8988T (cell line): ENCODE measurements at regions not wholly inside any gene's neighbourhood (a gene's known extent, or its start where the extent isn't known, plus 50 kb on each side); places are given as distances from the start of the nearest gene placed in this dataset.

Experiments
- DNase-seq: peaks from one replicate; pipeline ENCODE4 v3.0.0; 2011

- no peak for DNase-seq
These were observed 367.0 kb upstream of the MARCKS start for GRCh38 chr6:113489952-113490746.

- DNase-seq: no peak
These were observed 365.8 kb upstream of the MARCKS start for GRCh38 chr6:113491376-113491775.

- DNase-seq: no peak
These were observed 363.2 kb upstream of the MARCKS start for GRCh38 chr6:113493991-113494390.

- no peak for DNase-seq
These were observed 361.6 kb upstream of the MARCKS start for GRCh38 chr6:113495521-113495920.

GRCh38 chr6:113496166-113496565 lies 361.0 kb upstream of the MARCKS start:
- DNase-seq: no peak

- no peak for DNase-seq
These were observed 356.9 kb upstream of the MARCKS start for GRCh38 chr6:113500221-113500620.

GRCh38 chr6:113505084-113505699 lies 352.0 kb upstream of the MARCKS start:
- no peak for DNase-seq

- DNase-seq: no peak
These were observed 348.9 kb upstream of the MARCKS start for GRCh38 chr6:113508249-113508648.

GRCh38 chr6:113511100-113511499 lies 346.0 kb upstream of the MARCKS start:
- no peak for DNase-seq

- no peak for DNase-seq
These were observed 344.6 kb upstream of the MARCKS start for GRCh38 chr6:113512576-113512975.

GRCh38 chr6:113513086-113513485 lies 344.1 kb upstream of the MARCKS start:
- DNase-seq: no peak

- DNase-seq: no peak
These were observed 334.8 kb upstream of the MARCKS start for GRCh38 chr6:113522376-113522775.

GRCh38 chr6:113524826-113525225 lies 332.3 kb upstream of the MARCKS start:
- no peak for DNase-seq

- DNase-seq: no peak
These were observed 330.6 kb upstream of the MARCKS start for GRCh38 chr6:113526553-113526952.

GRCh38 chr6:113526995-113527394 lies 330.1 kb upstream of the MARCKS start:
- DNase-seq: no peak

- DNase-seq: no peak
These were observed 329.0 kb upstream of the MARCKS start for GRCh38 chr6:113528111-113528510.

GRCh38 chr6:113529196-113529595 lies 327.9 kb upstream of the MARCKS start:
- DNase-seq: no peak

GRCh38 chr6:113529879-113530278 lies 327.3 kb upstream of the MARCKS start:
- DNase-seq: no peak

GRCh38 chr6:113530769-113531168 lies 326.4 kb upstream of the MARCKS start:
- no peak for DNase-seq

GRCh38 chr6:113539202-113539601 lies 317.9 kb upstream of the MARCKS start:
- DNase-seq: no peak

- no peak for DNase-seq
These were observed 317.5 kb upstream of the MARCKS start for GRCh38 chr6:113539623-113540022.

- DNase-seq: no peak
These were observed 316.7 kb upstream of the MARCKS start for GRCh38 chr6:113540466-113540865.

GRCh38 chr6:113551168-113551567 lies 306.0 kb upstream of the MARCKS start:
- no peak for DNase-seq

GRCh38 chr6:113556775-113557174 lies 300.4 kb upstream of the MARCKS start:
- DNase-seq: no peak

GRCh38 chr6:113558431-113558830 lies 298.7 kb upstream of the MARCKS start:
- no peak for DNase-seq
